HCT116 (cell line): ENCODE measurements at regions not wholly inside any gene's neighbourhood (a gene's known extent, or its start where the extent isn't known, plus 50 kb on each side); places are given as distances from the start of the nearest gene placed in this dataset.
A peak's percentile ranks its signal among the peaks of the same experiment; 100 is the strongest.

Experiments
- ATAC-seq: fragments of 200-7000 bp; cut with Tn5 transposase; 2 replicates; pipeline ENCODE4 v1.9.1; 2020; ENCODE audit warnings: mild to moderate bottlenecking, moderate library complexity
- BruUV-seq: library from RNA; stranded (reverse); fragments of 400-500 nt; replicated peaks from 2 replicates; lab custom pipeline; 2021; lab: Mats Ljungman, UMichigan
- CTCF ChIA-PET: fragments of 300-600 bp; sonication (Branson Sonifier 250); formaldehyde crosslinking; loops from one replicate; lab custom pipeline; 2021; ENCODE audit warnings: antibody characterized with exemption; lab: Charles Lee
- POLR2A ChIA-PET: fragments of 300-600, 350-600 bp; sonication (Branson Sonifier 250); formaldehyde crosslinking; loops from one replicate; lab custom pipeline; 2021; ENCODE audit warnings: antibody characterized with exemption; lab: Charles Lee
- RAD21 ChIA-PET, 2 experiments: fragments of 300-600 bp; sonication (Branson Sonifier 250); formaldehyde crosslinking; loops; one replicate each; lab custom pipeline; 2023; ENCODE audit warnings: low total read pairs in 2 of 2; ENCODE audit not compliant: uncharacterized antibody in 2 of 2, unreplicated experiment in 2 of 2, low non-redundant PET in 1 of 2; lab: Charles Lee
- DNase-seq: peaks from one replicate; pipeline ENCODE4 v3.0.0-alpha.2; 2010; ENCODE audit warnings: low read depth, low spot score
- H2AFZ ChIP-seq: fragments of 200-600 bp; shearing (Covaris generic), sonication (generic); 2 replicates; pipeline ENCODE4 v1.6.1; 2017; ENCODE audit warnings: low read depth, mixed run types, mixed read lengths, antibody characterized with exemption, low read length; ENCODE audit not compliant: poor library complexity, severe bottlenecking
- H3K27ac ChIP-seq: 2 replicates; pipeline ENCODE4 v1.5.1; 2012; ENCODE audit warnings: low read depth, low read length
- H3K27me3 ChIP-seq: fragments of 200-600 bp; sonication (generic); 2 replicates; pipeline ENCODE4 v1.6.1; 2016; ENCODE audit warnings: mixed run types, low read length, mixed read lengths; ENCODE audit not compliant: insufficient read depth
- H3K36me3 ChIP-seq, 2 experiments: fragments of 200-500 bp in 1 of 2; fragments of 200-600 bp in 1 of 2; sonication (Bioruptor generic) in 1 of 2; sonication (generic) in 1 of 2; 2 replicates each; pipeline versions ENCODE4 v1.5.1 to v1.6.1; 2014 to 2016; ENCODE audit warnings: low read length in 2 of 2, inconsistent platforms in 1 of 2, mixed read lengths in 1 of 2, mixed run types in 1 of 2; ENCODE audit not compliant: insufficient read depth in 2 of 2, control insufficient read depth in 1 of 2
- H3K4me1 ChIP-seq, 2 experiments: fragments of 200-600 bp in 1 of 2; sonication (generic) in 1 of 2; 2 replicates each; pipeline versions ENCODE4 v1.5.1 to v1.6.1; 2012 to 2017; ENCODE audit warnings: low read length in 2 of 2, inconsistent platforms in 1 of 2, mild to moderate bottlenecking in 1 of 2, mixed read lengths in 1 of 2, mixed run types in 1 of 2, moderate library complexity in 1 of 2; ENCODE audit not compliant: insufficient read depth in 2 of 2, control insufficient read depth in 1 of 2
- H3K4me2 ChIP-seq: fragments of 200-600 bp; sonication (generic); 2 replicates; pipeline ENCODE4 v1.6.1; 2017; ENCODE audit warnings: mixed run types, low read length, mixed read lengths
- H3K4me3 ChIP-seq, 2 experiments: fragments of 200-600 bp in 1 of 2; sonication (generic) in 1 of 2; replicated peaks in 1 of 2; 2 replicates each; pipeline ENCODE4 v1.5.1; 2011 to 2016; ENCODE audit warnings: low read length in 2 of 2, control low read depth in 1 of 2, low read depth in 1 of 2, mild to moderate bottlenecking in 1 of 2, mixed read lengths in 1 of 2, mixed run types in 1 of 2
- H3K79me2 ChIP-seq: fragments of 200-600 bp; sonication (generic); 2 replicates; pipeline ENCODE4 v1.6.1; 2017; ENCODE audit warnings: mild to moderate bottlenecking, mixed run types, low read length, moderate library complexity, mixed read lengths; ENCODE audit not compliant: insufficient read depth
- H3K9ac ChIP-seq: fragments of 200-600 bp; sonication (generic); 2 replicates; pipeline ENCODE4 v1.6.1; 2016; ENCODE audit warnings: low read length, mixed read lengths
- H3K9me2 ChIP-seq: fragments of 200-600 bp; sonication (generic), shearing (Covaris generic); 2 replicates; pipeline ENCODE4 v1.6.1; 2017; ENCODE audit warnings: mixed run types, mild to moderate bottlenecking, moderate library complexity; ENCODE audit not compliant: insufficient read depth
- H3K9me3 ChIP-seq, 2 experiments: fragments of 200-500 bp in 1 of 2; fragments of 200-600 bp in 1 of 2; sonication (Bioruptor generic) in 1 of 2; sonication (generic) in 1 of 2; 2 replicates each; pipeline ENCODE4 v1.6.1; 2014 to 2017; ENCODE audit warnings: low read length in 2 of 2, mixed read lengths in 2 of 2, inconsistent platforms in 1 of 2, low read depth in 1 of 2, mild to moderate bottlenecking in 1 of 2, mixed run types in 1 of 2, moderate library complexity in 1 of 2; ENCODE audit not compliant: control insufficient read depth in 1 of 2, insufficient read depth in 1 of 2
- H4K20me1 ChIP-seq: fragments of 200-600 bp; sonication (generic), shearing (Covaris generic); 2 replicates; pipeline ENCODE4 v1.6.1; 2017; ENCODE audit warnings: mixed run types, mild to moderate bottlenecking, moderate library complexity; ENCODE audit not compliant: insufficient read depth
- CBX3 ChIP-seq: IDR thresholded peaks from 2 replicates; pipeline ENCODE4 v1.6.1; 2012; ENCODE audit warnings: low read depth
- CEBPB ChIP-seq: IDR thresholded peaks from 2 replicates; pipeline ENCODE4 v1.6.1; 2012; ENCODE audit warnings: low read depth
- EGR1 ChIP-seq: IDR thresholded peaks from 2 replicates; pipeline ENCODE4 v1.6.1; 2012; ENCODE audit warnings: low read depth
- ELF1 ChIP-seq: IDR thresholded peaks from 2 replicates; pipeline ENCODE4 v1.6.1; 2012; ENCODE audit warnings: low read depth, borderline replicate concordance
- EZH2 ChIP-seq: fragments of 200-600 bp; sonication (generic); IDR thresholded peaks from 2 replicates; pipeline ENCODE4 v1.6.1; 2017; ENCODE audit warnings: antibody characterized with exemption, mixed run types
- EZH2phosphoT487 ChIP-seq: fragments of 200-600 bp; IDR thresholded peaks from 2 replicates; pipeline ENCODE4 v1.6.1; 2018; ENCODE audit warnings: antibody characterized with exemption, borderline replicate concordance
- FOSL1 ChIP-seq: IDR thresholded peaks from 2 replicates; pipeline ENCODE4 v1.6.1; 2012; ENCODE audit warnings: low read depth
- JUND ChIP-seq: IDR thresholded peaks from 2 replicates; pipeline ENCODE4 v1.6.1; 2012
- MAX ChIP-seq: IDR thresholded peaks from 2 replicates; pipeline ENCODE4 v1.6.1; 2012
- POLR2A ChIP-seq: IDR thresholded peaks from 2 replicates; pipeline ENCODE4 v1.7.0; 2011; ENCODE audit warnings: borderline replicate concordance; ENCODE audit not compliant: insufficient read depth, insufficient read length; ENCODE audit errors: extremely low read depth
- POLR2AphosphoS5 ChIP-seq: IDR thresholded peaks from 2 replicates; pipeline ENCODE4 v1.6.1; 2011; ENCODE audit warnings: mild to moderate bottlenecking, low read depth, low read length, moderate library complexity
- RAD21 ChIP-seq: IDR thresholded peaks from 2 replicates; pipeline ENCODE4 v1.6.1; 2012; ENCODE audit warnings: low read depth, mild to moderate bottlenecking
- SIN3A ChIP-seq: IDR thresholded peaks from 2 replicates; pipeline ENCODE4 v1.6.1; 2012; ENCODE audit warnings: low read depth
- SP1 ChIP-seq: IDR thresholded peaks from 2 replicates; pipeline ENCODE4 v1.6.1; 2012; ENCODE audit warnings: low read depth
- SRF ChIP-seq: IDR thresholded peaks from 2 replicates; pipeline ENCODE4 v1.6.1; 2012; ENCODE audit warnings: low read depth
- TCF7L2 ChIP-seq: IDR thresholded peaks from 2 replicates; pipeline ENCODE4 v1.7.0; 2011; ENCODE audit warnings: borderline replicate concordance, inconsistent platforms; ENCODE audit not compliant: insufficient read depth, insufficient read length; ENCODE audit errors: extremely low read depth
- YY1 ChIP-seq: IDR thresholded peaks from 2 replicates; pipeline ENCODE4 v1.6.1; 2011; ENCODE audit warnings: low read length, low read depth, moderate library complexity, mild to moderate bottlenecking; ENCODE audit not compliant: insufficient replicate concordance; ENCODE audit errors: extremely low read depth
- ZFX ChIP-seq: fragments of 450-650 bp; IDR thresholded peaks from 2 replicates; pipeline ENCODE4 v1.6.1; 2017
- ZNF274 ChIP-seq: fragments of 200-500 bp; sonication (Bioruptor generic); IDR thresholded peaks from 2 replicates; pipeline ENCODE4 v1.6.1; 2014; ENCODE audit warnings: mild to moderate bottlenecking, low read depth, low read length, inconsistent platforms
- intact Hi-C: fragments of 100-400 bp; cut with micrococcal nuclease; formaldehyde crosslinking; loops from 2 replicates; pipeline ENCODE4 v1.10.0; 2022
- TF ChIP-seq, protein P1 (sequence below): IDR thresholded peaks from 2 replicates; pipeline ENCODE4 v1.6.1; 2012; ENCODE audit warnings: low read depth
- TF ChIP-seq, protein P2 (sequence below): IDR thresholded peaks from 2 replicates; pipeline ENCODE4 v1.6.1; 2011; ENCODE audit warnings: mild to moderate bottlenecking, low read length, moderate library complexity; ENCODE audit not compliant: insufficient replicate concordance; ENCODE audit errors: extremely low read depth
- TF ChIP-seq, protein P3 (sequence below), 3 experiments: fragments of 200-600 bp in 1 of 3; sonication (generic) in 1 of 3; IDR thresholded peaks in 2 of 3; conservative IDR thresholded peaks in 1 of 3; 2 replicates each; pipeline ENCODE4 v1.5.1; 2012 to 2017; ENCODE audit warnings: low read depth in 2 of 3, low read length in 2 of 3, antibody characterized with exemption in 1 of 3, borderline replicate concordance in 1 of 3, control low read depth in 1 of 3, mild to moderate bottlenecking in 1 of 3, mixed read lengths in 1 of 3, mixed run types in 1 of 3, moderate library complexity in 1 of 3; ENCODE audit not compliant: insufficient read depth in 1 of 3

DNA sequence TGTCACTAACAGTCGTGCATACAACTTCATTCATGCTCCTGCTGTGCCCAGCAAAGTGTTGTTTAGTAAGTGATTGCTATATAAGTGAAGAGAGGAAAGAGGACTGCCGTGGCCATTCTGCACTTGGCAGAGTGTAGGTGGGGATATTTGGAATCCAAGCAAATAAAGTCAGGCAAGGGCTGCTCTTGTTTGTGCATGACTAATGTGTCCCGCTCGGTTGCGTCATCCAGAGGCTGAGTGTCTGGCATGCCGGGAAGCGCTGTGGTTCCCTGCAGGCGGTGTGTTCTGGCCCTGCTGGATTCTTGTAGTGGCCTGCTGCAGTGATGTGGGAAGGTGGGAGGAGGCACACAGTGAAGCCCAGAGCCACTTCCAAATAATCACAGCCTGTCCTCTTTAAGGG is 136.9 kb upstream of the ANKH start:
- ATAC-seq (peak; percentile 98), DNase-seq (peak; percentile 85)
- Histone ChIP-seq H2AFZ (peak overlapping the region; percentile 86), H3K9ac (no peak overlapping the region), H3K4me2 (peak overlapping the region; percentile 53), H3K36me3 (no peaks in the 10 kb centered on the region), H3K79me2 (no peaks in the 10 kb centered on the region), H3K9me3 (no peaks in the 10 kb centered on the region), H3K4me3 (0 out of 4 replicates have a peak overlapping the region, but pooled peaks of 1 of the 2 experiments have one; percentile 14), H3K27me3 (0 out of 2 replicates have a peak, but pooled peaks cover 5% of the 10 kb centered on the region), H3K4me1 (peaks cover 20 to 23% of the 10 kb centered on the region in 2 experiments), H4K20me1 (no peaks in the 10 kb centered on the region), H3K27ac (peak overlapping the region; percentile 52; the same call in 1 of the 2 replicates), H3K9me2 (no peaks in the 10 kb centered on the region)
- no TSS peak for BruUV-seq
- ChIA-PET POLR2A (no interaction called here), CTCF (no interaction called here), RAD21 (no interaction called here)
- intact Hi-C loops: loop anchor here (5.0 to 10.0 kb wide), 2 partner anchors 136 to 1024 kb away; partner anchors contain the start of gene ANKH
- TF ChIP-seq SRF (0 out of 2 replicates have a peak, but pooled peaks have one; percentile 42), SIN3A (peak; percentile 49; the same call in 1 of the 2 replicates), EZH2 (no peak), POLR2AphosphoS5 (peak; percentile 63), FOSL1 (peak; percentile 76), CBX3 (peak; percentile 94), SP1 (peak; percentile 76), TCF7L2 (peak; percentile 50), ELF1 (no peak), POLR2A (no peak), MAX (peak; percentile 77; the same call in 1 of the 2 replicates), ZFX (no peak), EZH2phosphoT487 (no peak), YY1 (peak; percentile 72), EGR1 (no peak), JUND (peak; percentile 82), CEBPB (peak; percentile 97), ZNF274 (no peak), RAD21 (no peak)
- TF ChIP-seq, protein P1, sequence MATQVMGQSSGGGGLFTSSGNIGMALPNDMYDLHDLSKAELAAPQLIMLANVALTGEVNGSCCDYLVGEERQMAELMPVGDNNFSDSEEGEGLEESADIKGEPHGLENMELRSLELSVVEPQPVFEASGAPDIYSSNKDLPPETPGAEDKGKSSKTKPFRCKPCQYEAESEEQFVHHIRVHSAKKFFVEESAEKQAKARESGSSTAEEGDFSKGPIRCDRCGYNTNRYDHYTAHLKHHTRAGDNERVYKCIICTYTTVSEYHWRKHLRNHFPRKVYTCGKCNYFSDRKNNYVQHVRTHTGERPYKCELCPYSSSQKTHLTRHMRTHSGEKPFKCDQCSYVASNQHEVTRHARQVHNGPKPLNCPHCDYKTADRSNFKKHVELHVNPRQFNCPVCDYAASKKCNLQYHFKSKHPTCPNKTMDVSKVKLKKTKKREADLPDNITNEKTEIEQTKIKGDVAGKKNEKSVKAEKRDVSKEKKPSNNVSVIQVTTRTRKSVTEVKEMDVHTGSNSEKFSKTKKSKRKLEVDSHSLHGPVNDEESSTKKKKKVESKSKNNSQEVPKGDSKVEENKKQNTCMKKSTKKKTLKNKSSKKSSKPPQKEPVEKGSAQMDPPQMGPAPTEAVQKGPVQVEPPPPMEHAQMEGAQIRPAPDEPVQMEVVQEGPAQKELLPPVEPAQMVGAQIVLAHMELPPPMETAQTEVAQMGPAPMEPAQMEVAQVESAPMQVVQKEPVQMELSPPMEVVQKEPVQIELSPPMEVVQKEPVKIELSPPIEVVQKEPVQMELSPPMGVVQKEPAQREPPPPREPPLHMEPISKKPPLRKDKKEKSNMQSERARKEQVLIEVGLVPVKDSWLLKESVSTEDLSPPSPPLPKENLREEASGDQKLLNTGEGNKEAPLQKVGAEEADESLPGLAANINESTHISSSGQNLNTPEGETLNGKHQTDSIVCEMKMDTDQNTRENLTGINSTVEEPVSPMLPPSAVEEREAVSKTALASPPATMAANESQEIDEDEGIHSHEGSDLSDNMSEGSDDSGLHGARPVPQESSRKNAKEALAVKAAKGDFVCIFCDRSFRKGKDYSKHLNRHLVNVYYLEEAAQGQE: no peak
- TF ChIP-seq, protein P2, sequence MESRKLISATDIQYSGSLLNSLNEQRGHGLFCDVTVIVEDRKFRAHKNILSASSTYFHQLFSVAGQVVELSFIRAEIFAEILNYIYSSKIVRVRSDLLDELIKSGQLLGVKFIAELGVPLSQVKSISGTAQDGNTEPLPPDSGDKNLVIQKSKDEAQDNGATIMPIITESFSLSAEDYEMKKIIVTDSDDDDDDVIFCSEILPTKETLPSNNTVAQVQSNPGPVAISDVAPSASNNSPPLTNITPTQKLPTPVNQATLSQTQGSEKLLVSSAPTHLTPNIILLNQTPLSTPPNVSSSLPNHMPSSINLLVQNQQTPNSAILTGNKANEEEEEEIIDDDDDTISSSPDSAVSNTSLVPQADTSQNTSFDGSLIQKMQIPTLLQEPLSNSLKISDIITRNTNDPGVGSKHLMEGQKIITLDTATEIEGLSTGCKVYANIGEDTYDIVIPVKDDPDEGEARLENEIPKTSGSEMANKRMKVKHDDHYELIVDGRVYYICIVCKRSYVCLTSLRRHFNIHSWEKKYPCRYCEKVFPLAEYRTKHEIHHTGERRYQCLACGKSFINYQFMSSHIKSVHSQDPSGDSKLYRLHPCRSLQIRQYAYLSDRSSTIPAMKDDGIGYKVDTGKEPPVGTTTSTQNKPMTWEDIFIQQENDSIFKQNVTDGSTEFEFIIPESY: no peak
- TF ChIP-seq, protein P3, sequence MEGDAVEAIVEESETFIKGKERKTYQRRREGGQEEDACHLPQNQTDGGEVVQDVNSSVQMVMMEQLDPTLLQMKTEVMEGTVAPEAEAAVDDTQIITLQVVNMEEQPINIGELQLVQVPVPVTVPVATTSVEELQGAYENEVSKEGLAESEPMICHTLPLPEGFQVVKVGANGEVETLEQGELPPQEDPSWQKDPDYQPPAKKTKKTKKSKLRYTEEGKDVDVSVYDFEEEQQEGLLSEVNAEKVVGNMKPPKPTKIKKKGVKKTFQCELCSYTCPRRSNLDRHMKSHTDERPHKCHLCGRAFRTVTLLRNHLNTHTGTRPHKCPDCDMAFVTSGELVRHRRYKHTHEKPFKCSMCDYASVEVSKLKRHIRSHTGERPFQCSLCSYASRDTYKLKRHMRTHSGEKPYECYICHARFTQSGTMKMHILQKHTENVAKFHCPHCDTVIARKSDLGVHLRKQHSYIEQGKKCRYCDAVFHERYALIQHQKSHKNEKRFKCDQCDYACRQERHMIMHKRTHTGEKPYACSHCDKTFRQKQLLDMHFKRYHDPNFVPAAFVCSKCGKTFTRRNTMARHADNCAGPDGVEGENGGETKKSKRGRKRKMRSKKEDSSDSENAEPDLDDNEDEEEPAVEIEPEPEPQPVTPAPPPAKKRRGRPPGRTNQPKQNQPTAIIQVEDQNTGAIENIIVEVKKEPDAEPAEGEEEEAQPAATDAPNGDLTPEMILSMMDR (IDR thresholded peaks at IDR 0.05 in 2 of 3, conservative IDR thresholded peaks at IDR 0.05 in 1 of 3; ENCODE audit: borderline replicate concordance in 1 of 3, insufficient read depth in 1 of 3, low read depth in 2 of 3, low read length in 2 of 3): no peak
